ENCODE measurements at regions not wholly inside any gene's neighbourhood (a gene's known extent, or its start where the extent isn't known, plus 50 kb on each side); places are given as distances from the start of the nearest gene placed in this dataset.

GRCh38 chr11:106398502-106399075 lies 321.1 kb downstream of the AASDHPPT start:
- TF ChIP-seq ZNF484 (CRISPR knock-in tag; IDR thresholded peaks at IDR 0.05; ENCODE audit: borderline replicate concordance, low read depth) = no peak
- no peak for TF ChIP-seq ZNF768 (CRISPR knock-in tag; IDR thresholded peaks at IDR 0.05)
- no peak for TF ChIP-seq ZNF329 (CRISPR knock-in tag; IDR thresholded peaks at IDR 0.05; ENCODE audit: low read depth)
- TF ChIP-seq, protein P1, sequence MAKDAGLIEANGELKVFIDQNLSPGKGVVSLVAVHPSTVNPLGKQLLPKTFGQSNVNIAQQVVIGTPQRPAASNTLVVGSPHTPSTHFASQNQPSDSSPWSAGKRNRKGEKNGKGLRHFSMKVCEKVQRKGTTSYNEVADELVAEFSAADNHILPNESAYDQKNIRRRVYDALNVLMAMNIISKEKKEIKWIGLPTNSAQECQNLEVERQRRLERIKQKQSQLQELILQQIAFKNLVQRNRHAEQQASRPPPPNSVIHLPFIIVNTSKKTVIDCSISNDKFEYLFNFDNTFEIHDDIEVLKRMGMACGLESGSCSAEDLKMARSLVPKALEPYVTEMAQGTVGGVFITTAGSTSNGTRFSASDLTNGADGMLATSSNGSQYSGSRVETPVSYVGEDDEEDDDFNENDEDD (CRISPR knock-in tag; IDR thresholded peaks at IDR 0.05; ENCODE audit: borderline replicate concordance) = no peak
- TF ChIP-seq ZNF713 (CRISPR knock-in tag; IDR thresholded peaks at IDR 0.05) = no peak
- ChIA-PET CTCF (ENCODE audit: low intra/inter-chr PET ratio, low total read pairs) (no interaction called here), POLR2A (no interaction called here)
- in situ Hi-C loops (cut with HindIII; ENCODE audit: extremely low pct_ligation_motif_present, low pct_unique_long_range_greater_than_20kb) (no loop called here), intact Hi-C loops (cut with micrococcal nuclease; ENCODE audit: unreplicated experiment) (no loop called here)
- Histone ChIP-seq H3K9ac (ENCODE audit: insufficient read depth, low read depth, low read length) (no peak overlapping the region), H3K79me2 (ENCODE audit: insufficient read depth, low read length) (no peaks in the 10 kb centered on the region), H3K4me3 (replicated peaks in 1 of 3; ENCODE audit: insufficient read depth in 1 of 3, low read depth in 2 of 3, low read length in 3 of 3) (no peak overlapping the region), H4K20me1 (ENCODE audit: insufficient read depth, low read length) (no peaks in the 10 kb centered on the region), H3K4me1 (ENCODE audit: insufficient read depth, low read length) (no peaks in the 10 kb centered on the region), H3K27me3 (ENCODE audit: control insufficient read depth in 1 of 2, insufficient read depth in 2 of 2, low read length in 2 of 2) (no peaks in the 10 kb centered on the region), H2AFZ (ENCODE audit: low read length) (no peak overlapping the region), H3K27ac (ENCODE audit: extremely low read length, insufficient read depth, low read length) (no peak overlapping the region), H3K36me3 (replicated peaks in 1 of 2; ENCODE audit: control insufficient read depth in 1 of 2, insufficient read depth in 2 of 2, low read length in 2 of 2) (no peaks in the 10 kb centered on the region), H3K4me2 (ENCODE audit: low read depth, low read length) (no peak overlapping the region), H3K9me3 (ENCODE audit: low read length) (peaks cover 19% of the 10 kb centered on the region)
- no TSS peak for BruUV-seq (replicated peaks)
- no peak for ATAC-seq
- FAIRE-seq = no peak
- DNase-seq (ENCODE audit: low spot score) = no peak
- WGBS (ENCODE audit: low lambda C conversion rate) = 12% methylated on average over 5 of the region's 5 CpGs

GRCh38 chr11:106399076-106399511 lies 321.6 kb downstream of the AASDHPPT start:
- no peak for ATAC-seq
- POLR2A ChIA-PET = no interaction called here
- WGBS (ENCODE audit: low lambda C conversion rate) = 22% methylated on average over 3 of the region's 3 CpGs
- no peak overlapping the region for H3K4me3 ChIP-seq (replicated peaks in 1 of 3; ENCODE audit: insufficient read depth in 1 of 3, low read depth in 2 of 3, low read length in 3 of 3)
- no peak overlapping the region for H3K9ac ChIP-seq (ENCODE audit: insufficient read depth, low read depth, low read length)
- no peaks in the 10 kb centered on the region for H4K20me1 ChIP-seq (ENCODE audit: insufficient read depth, low read length)
- no TSS peak for BruUV-seq (replicated peaks)
- in situ Hi-C loops (cut with HindIII; ENCODE audit: extremely low pct_ligation_motif_present, low pct_unique_long_range_greater_than_20kb) = no loop called here
- H3K36me3 ChIP-seq (replicated peaks in 1 of 2; ENCODE audit: control insufficient read depth in 1 of 2, insufficient read depth in 2 of 2, low read length in 2 of 2) = no peaks in the 10 kb centered on the region
- H3K4me1 ChIP-seq (ENCODE audit: insufficient read depth, low read length) = no peaks in the 10 kb centered on the region
- FAIRE-seq = no peak
- no peak for DNase-seq (ENCODE audit: low spot score)
- peaks cover 19% of the 10 kb centered on the region for H3K9me3 ChIP-seq (ENCODE audit: low read length)
- H3K27me3 ChIP-seq (ENCODE audit: control insufficient read depth in 1 of 2, insufficient read depth in 2 of 2, low read length in 2 of 2) = no peaks in the 10 kb centered on the region
- no peak overlapping the region for H3K4me2 ChIP-seq (ENCODE audit: low read depth, low read length)
- no peak overlapping the region for H2AFZ ChIP-seq (ENCODE audit: low read length)
- CTCF ChIA-PET (ENCODE audit: low intra/inter-chr PET ratio, low total read pairs) = no interaction called here
- intact Hi-C loops (cut with micrococcal nuclease; ENCODE audit: unreplicated experiment) = no loop called here
- no peak overlapping the region for H3K27ac ChIP-seq (ENCODE audit: extremely low read length, insufficient read depth, low read length)
- no peaks in the 10 kb centered on the region for H3K79me2 ChIP-seq (ENCODE audit: insufficient read depth, low read length)
- TF ChIP-seq ARHGAP35 (CRISPR knock-in tag; IDR thresholded peaks at IDR 0.05; ENCODE audit: borderline replicate concordance) (no peak), BRCA1 (CRISPR knock-in tag; IDR thresholded peaks at IDR 0.05) (no peak), PBX3 (CRISPR knock-in tag; IDR thresholded peaks at IDR 0.05; ENCODE audit: borderline replicate concordance) (no peak), MXI1 (IDR thresholded peaks at IDR 0.05; ENCODE audit: borderline replicate concordance, low read depth, low read length) (no peak), ZSCAN12 (CRISPR knock-in tag; IDR thresholded peaks at IDR 0.05) (no peak), HOXA9 (CRISPR knock-in tag; IDR thresholded peaks at IDR 0.05; ENCODE audit: borderline replicate concordance) (no peak)
- TF ChIP-seq, protein P2, sequence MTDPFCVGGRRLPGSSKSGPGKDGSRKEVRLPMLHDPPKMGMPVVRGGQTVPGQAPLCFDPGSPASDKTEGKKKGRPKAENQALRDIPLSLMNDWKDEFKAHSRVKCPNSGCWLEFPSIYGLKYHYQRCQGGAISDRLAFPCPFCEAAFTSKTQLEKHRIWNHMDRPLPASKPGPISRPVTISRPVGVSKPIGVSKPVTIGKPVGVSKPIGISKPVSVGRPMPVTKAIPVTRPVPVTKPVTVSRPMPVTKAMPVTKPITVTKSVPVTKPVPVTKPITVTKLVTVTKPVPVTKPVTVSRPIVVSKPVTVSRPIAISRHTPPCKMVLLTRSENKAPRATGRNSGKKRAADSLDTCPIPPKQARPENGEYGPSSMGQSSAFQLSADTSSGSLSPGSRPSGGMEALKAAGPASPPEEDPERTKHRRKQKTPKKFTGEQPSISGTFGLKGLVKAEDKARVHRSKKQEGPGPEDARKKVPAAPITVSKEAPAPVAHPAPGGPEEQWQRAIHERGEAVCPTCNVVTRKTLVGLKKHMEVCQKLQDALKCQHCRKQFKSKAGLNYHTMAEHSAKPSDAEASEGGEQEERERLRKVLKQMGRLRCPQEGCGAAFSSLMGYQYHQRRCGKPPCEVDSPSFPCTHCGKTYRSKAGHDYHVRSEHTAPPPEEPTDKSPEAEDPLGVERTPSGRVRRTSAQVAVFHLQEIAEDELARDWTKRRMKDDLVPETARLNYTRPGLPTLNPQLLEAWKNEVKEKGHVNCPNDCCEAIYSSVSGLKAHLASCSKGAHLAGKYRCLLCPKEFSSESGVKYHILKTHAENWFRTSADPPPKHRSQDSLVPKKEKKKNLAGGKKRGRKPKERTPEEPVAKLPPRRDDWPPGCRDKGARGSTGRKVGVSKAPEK (CRISPR knock-in tag; IDR thresholded peaks at IDR 0.05; ENCODE audit: borderline replicate concordance) = no peak
